ENCODE measurements at regions not wholly inside any gene's neighbourhood (a gene's known extent, or its start where the extent isn't known, plus 50 kb on each side); places are given as distances from the start of the nearest gene placed in this dataset.
A peak's percentile ranks its signal among the peaks of the same experiment; 100 is the strongest.
"Not testable (repeated sequence)": the region's sequence is repeated elsewhere in the genome, so short reads cannot be mapped to it uniquely, and the experiment has no call there.

- Histone ChIP-seq H3K27ac (no peak overlapping the region), H3K4me3 (ENCODE audit: low read depth, low read length) (no peak overlapping the region), H3K36me3 (no peaks in the 10 kb centered on the region), H3K27me3 (ENCODE audit: insufficient read depth, low read depth, severe bottlenecking) (peaks cover 36% of the 10 kb centered on the region), H3K9me3 (ENCODE audit: severe bottlenecking) (no peaks in the 10 kb centered on the region)
- TF ChIP-seq CTCF (IDR thresholded peaks at IDR 0.05; ENCODE audit: low read depth, low read length), result no peak
- no peak for DNase-seq
Measured at GRCh38 chr4:177532358-177532757, 90.1 kb upstream of the AGA start.

- H3K27ac ChIP-seq; H3K9me3 ChIP-seq (ENCODE audit: severe bottlenecking); DNase-seq; H3K4me3 ChIP-seq (ENCODE audit: low read depth, low read length); H3K36me3 ChIP-seq: not testable (repeated sequence)
- peaks cover 25% of the 10 kb centered on the region for H3K27me3 ChIP-seq (ENCODE audit: insufficient read depth, low read depth, severe bottlenecking)
Measured at GRCh38 chr4:177534841-177535240, 92.6 kb upstream of the AGA start.

GRCh38 chr4:177546745-177547144 lies 104.5 kb upstream of the AGA start:
- DNase-seq, result no peak
- H3K27ac ChIP-seq, result no peak overlapping the region
- H3K27me3 ChIP-seq (ENCODE audit: insufficient read depth, low read depth, severe bottlenecking), result peaks cover 40% of the 10 kb centered on the region
- H3K9me3 ChIP-seq (ENCODE audit: severe bottlenecking), result no peaks in the 10 kb centered on the region
- no peak for TF ChIP-seq CTCF (IDR thresholded peaks at IDR 0.05; ENCODE audit: low read depth, low read length)
- no peak overlapping the region for H3K4me3 ChIP-seq (ENCODE audit: low read depth, low read length)
- H3K36me3 ChIP-seq, result no peaks in the 10 kb centered on the region

- Histone ChIP-seq H3K27me3 (ENCODE audit: insufficient read depth, low read depth, severe bottlenecking) (peaks cover 38% of the 10 kb centered on the region), H3K36me3 (no peaks in the 10 kb centered on the region), H3K4me3 (ENCODE audit: low read depth, low read length) (no peak overlapping the region), H3K9me3 (ENCODE audit: severe bottlenecking) (no peaks in the 10 kb centered on the region), H3K27ac (no peak overlapping the region)
- DNase-seq, result no peak
- no peak for TF ChIP-seq CTCF (IDR thresholded peaks at IDR 0.05; ENCODE audit: low read depth, low read length)
Measured at GRCh38 chr4:177547985-177548384, 105.7 kb upstream of the AGA start.

- DNase-seq, result no peak
- Histone ChIP-seq H3K27ac (no peak overlapping the region), H3K4me3 (ENCODE audit: low read depth, low read length) (no peak overlapping the region), H3K9me3 (ENCODE audit: severe bottlenecking) (no peaks in the 10 kb centered on the region), H3K36me3 (no peaks in the 10 kb centered on the region), H3K27me3 (ENCODE audit: insufficient read depth, low read depth, severe bottlenecking) (peaks cover 47% of the 10 kb centered on the region)
- TF ChIP-seq CTCF (IDR thresholded peaks at IDR 0.05; ENCODE audit: low read depth, low read length), result peak; percentile 50
Measured at GRCh38 chr4:177555007-177555574, 112.9 kb upstream of the AGA start.

- Histone ChIP-seq H3K27ac (no peak overlapping the region), H3K27me3 (ENCODE audit: insufficient read depth, low read depth, severe bottlenecking) (peaks cover 59% of the 10 kb centered on the region)
Measured at GRCh38 chr4:177557416-177557815, 115.2 kb upstream of the AGA start.

More at GRCh38 chr4:177557416-177557815, 115.2 kb upstream of the AGA start:
- no peak for DNase-seq
- Histone ChIP-seq H3K9me3 (ENCODE audit: severe bottlenecking) (no peaks in the 10 kb centered on the region), H3K4me3 (ENCODE audit: low read depth, low read length) (no peak overlapping the region), H3K36me3 (no peaks in the 10 kb centered on the region)
- no peak for TF ChIP-seq CTCF (IDR thresholded peaks at IDR 0.05; ENCODE audit: low read depth, low read length)
